CD4-positive, alpha-beta T cell treated with Interleukin-17A for 1 hour (primary cell): ENCODE measurements at regions not wholly inside any gene's neighbourhood (a gene's known extent, or its start where the extent isn't known, plus 50 kb on each side); places are given as distances from the start of the nearest gene placed in this dataset.

ENCODE experiments used
- DNase-seq: peaks from one replicate; pipeline ENCODE4 v3.0.0-alpha.2; 2020

- DNase-seq: no peak
Measured at GRCh38 chr9:80586786-80587330, 1015.1 kb downstream of the TLE4 start.

- no peak for DNase-seq
Measured at GRCh38 chr9:80571953-80572352, 1000.2 kb downstream of the TLE4 start.

GRCh38 chr9:80569236-80569635 lies 997.5 kb downstream of the TLE4 start:
- DNase-seq: no peak

- no peak for DNase-seq
Measured at GRCh38 chr9:80561526-80561925, 989.8 kb downstream of the TLE4 start.

GRCh38 chr9:80560976-80561375 lies 989.2 kb downstream of the TLE4 start:
- no peak for DNase-seq

- no peak for DNase-seq
Measured at GRCh38 chr9:80557256-80557655, 985.5 kb downstream of the TLE4 start.

GRCh38 chr9:80556631-80557030 lies 984.9 kb downstream of the TLE4 start:
- DNase-seq: no peak

GRCh38 chr9:80555782-80556325 lies 984.1 kb downstream of the TLE4 start:
- DNase-seq: no peak

- DNase-seq: no peak
Measured at GRCh38 chr9:80554856-80555255, 983.1 kb downstream of the TLE4 start.

- no peak for DNase-seq
Measured at GRCh38 chr9:80554301-80554700, 982.5 kb downstream of the TLE4 start.

GRCh38 chr9:80552931-80553330 lies 981.2 kb downstream of the TLE4 start:
- DNase-seq: no peak

- no peak for DNase-seq
Measured at GRCh38 chr9:80550181-80550580, 978.4 kb downstream of the TLE4 start.

- no peak for DNase-seq
Measured at GRCh38 chr9:80547613-80548012, 975.8 kb downstream of the TLE4 start.

GRCh38 chr9:80540387-80540786 lies 968.6 kb downstream of the TLE4 start:
- DNase-seq: no peak

GRCh38 chr9:80538976-80539375 lies 967.2 kb downstream of the TLE4 start:
- no peak for DNase-seq

- no peak for DNase-seq
Measured at GRCh38 chr9:80522465-80522864, 950.7 kb downstream of the TLE4 start.

- no peak for DNase-seq
Measured at GRCh38 chr9:80521151-80521550, 949.4 kb downstream of the TLE4 start.

- DNase-seq: no peak
Measured at GRCh38 chr9:80520231-80520630, 948.5 kb downstream of the TLE4 start.

GRCh38 chr9:80518441-80518840 lies 946.7 kb downstream of the TLE4 start:
- DNase-seq: no peak

GRCh38 chr9:80516679-80517078 lies 944.9 kb downstream of the TLE4 start:
- no peak for DNase-seq

- DNase-seq: no peak
Measured at GRCh38 chr9:80509358-80509757, 937.6 kb downstream of the TLE4 start.

GRCh38 chr9:80507611-80508010 lies 935.8 kb downstream of the TLE4 start:
- DNase-seq: no peak

GRCh38 chr9:80504601-80505230 lies 933.0 kb downstream of the TLE4 start:
- no peak for DNase-seq

- no peak for DNase-seq
Measured at GRCh38 chr9:80503671-80504281, 932.0 kb downstream of the TLE4 start.

GRCh38 chr9:80502306-80502705 lies 930.5 kb downstream of the TLE4 start:
- no peak for DNase-seq
